ENCODE measurements at regions not wholly inside any gene's neighbourhood (a gene's known extent, or its start where the extent isn't known, plus 50 kb on each side); places are given as distances from the start of the nearest gene placed in this dataset.

GRCh38 chr2:5990086-5990485, 297.9 kb downstream of the SOX11 start:
- DNase-seq (ENCODE audit: low spot score): no peak

GRCh38 chr2:5991305-5991968, 299.3 kb downstream of the SOX11 start:
- no peak for DNase-seq (ENCODE audit: low spot score)

DNA sequence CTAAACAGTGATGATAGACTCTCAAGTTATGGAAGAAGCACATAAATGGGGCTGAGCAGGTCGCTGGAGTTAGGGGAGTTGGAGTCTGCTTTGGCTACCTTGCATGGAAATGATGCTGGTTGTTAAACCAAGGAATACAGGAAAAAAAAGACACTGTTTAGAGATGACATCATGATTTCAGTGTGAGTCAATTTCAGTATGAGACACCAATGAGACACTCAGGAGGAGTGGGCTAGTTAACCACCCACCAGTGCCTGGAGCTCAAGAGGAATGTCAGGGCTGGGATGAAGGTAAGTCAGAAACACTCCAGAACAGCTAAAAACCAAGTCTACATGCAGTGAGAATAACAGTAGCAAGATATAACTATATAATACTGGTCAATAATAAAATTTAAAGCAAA, 303.6 kb downstream of the SOX11 start:
- no peak for DNase-seq (ENCODE audit: low spot score)

DNA sequence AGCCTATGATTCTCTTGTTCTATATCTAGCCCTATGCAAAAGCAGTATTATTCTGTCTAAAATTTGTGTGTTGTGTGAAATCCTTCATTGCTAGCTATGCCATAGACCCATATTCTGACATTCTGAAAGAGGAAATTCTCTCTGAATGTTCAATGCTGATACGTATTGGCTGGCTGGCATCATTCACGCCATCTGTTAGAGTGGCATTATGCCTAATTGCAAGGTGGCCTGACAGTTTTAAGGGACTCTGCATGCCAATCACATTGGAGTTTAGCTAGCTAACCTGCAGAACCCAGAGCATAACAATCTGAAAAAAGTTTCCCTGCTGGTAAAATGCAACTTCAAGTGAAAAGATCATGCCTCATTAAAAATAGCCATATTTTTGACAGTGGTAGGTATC, 316.0 kb downstream of the SOX11 start:
- no peak for DNase-seq (ENCODE audit: low spot score)

DNA sequence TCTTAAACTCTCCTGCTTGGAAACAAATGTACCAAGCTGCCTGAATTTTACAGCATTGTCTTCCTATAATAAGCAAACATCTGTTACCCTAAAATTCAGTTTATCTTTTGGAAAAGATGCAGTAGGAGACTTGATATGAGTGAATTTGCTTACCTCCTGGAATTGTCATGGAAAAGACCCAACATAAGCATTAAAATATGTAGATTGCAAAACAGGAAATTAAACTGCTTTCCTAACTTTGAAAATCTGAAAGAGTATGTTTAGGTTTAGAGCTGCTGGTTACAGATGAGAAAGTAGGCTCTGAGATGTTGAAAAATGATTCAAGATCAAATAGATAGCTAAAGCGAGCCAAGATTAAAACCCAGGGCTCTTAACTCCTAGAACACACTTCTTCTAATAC, 316.5 kb downstream of the SOX11 start:
- no peak for DNase-seq (ENCODE audit: low spot score)

DNA sequence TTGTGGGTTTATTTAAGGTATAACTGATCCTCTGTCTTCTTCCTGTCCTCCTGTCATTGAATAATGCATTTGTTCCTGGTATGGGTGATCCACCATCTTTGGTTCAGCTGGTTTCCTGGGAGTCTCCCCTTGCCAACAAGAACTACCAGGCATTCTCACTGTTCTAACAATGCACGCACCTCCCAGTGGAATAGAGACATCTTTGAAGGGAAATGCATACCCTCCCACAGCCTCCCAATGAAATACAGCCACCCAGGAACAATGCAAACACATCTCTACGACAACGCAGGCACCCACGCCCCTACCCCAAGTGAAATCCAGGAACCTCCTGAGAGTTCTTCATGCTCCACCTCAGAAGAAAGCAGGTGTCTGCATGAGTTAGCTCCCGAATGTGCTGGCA, 318.0 kb downstream of the SOX11 start:
- DNase-seq (ENCODE audit: low spot score): no peak

- DNase-seq (ENCODE audit: low spot score): no peak
Measured at GRCh38 chr2:6011921-6012320, 319.7 kb downstream of the SOX11 start.

DNA sequence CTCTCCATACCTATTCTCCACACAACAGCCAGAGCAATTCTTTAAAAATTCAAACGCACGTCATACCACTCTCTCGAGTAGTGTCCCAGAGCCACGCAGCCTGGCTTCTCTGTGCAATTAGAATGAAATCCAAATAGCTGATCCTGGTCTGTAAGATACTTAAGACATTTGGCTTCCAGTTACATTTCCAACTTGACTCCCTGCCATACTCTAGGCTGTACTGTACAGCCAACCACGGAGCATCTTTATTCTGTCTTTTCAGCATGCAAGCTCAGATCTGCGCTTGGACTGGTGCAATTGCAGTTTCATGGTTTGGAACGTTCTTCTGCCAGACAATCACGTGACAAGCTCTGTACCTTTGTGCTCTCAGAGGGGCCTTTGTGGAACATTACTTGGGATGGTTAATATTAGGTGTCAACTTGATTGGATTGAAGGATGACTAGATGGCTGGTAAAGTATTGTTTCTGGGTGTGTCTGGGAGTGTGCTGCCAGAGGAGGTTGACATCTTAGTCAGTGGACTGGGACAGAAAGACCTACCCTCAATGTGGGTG, 325.6 kb downstream of the SOX11 start:
- no peak for DNase-seq (ENCODE audit: low spot score)

DNA sequence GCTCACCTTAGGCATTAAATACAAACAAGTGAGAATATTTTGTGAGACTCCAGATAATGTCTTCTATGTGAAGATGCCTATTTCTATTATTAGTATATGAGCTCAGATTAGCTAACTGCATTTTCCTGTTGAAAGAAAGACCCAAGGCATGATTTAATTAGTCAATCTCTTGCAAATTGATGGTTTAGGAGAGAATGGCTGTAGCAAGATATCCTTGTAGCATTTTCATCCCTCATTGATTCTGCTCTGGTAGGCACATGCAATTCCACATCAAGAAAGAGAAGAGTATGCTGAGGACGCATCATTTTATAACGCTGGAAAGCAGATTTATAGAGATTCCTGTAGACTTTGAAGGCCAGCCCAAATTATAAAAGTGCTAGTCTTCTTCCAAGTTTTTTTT, 332.0 kb downstream of the SOX11 start:
- no peak for DNase-seq (ENCODE audit: low spot score)

DNA sequence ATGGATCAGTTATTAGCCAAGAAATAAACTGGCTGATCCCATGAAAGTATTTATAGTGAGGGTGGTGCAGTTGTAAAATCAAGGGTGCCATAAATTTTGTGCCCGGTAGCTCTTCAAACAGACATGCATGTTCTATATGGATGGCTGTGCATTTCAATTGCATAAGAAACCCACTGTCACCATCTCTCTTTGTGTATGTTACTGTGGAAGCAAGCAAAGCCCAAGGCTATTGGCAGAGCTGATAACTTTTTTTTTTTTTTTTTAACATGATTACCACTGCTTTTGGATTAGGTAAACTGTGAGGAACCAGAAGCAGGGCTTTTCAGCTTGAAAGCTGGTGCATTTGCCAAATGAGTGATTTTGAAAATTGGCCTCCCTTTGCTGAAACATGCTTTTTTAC, 332.6 kb downstream of the SOX11 start:
- no peak for DNase-seq (ENCODE audit: low spot score)

DNA sequence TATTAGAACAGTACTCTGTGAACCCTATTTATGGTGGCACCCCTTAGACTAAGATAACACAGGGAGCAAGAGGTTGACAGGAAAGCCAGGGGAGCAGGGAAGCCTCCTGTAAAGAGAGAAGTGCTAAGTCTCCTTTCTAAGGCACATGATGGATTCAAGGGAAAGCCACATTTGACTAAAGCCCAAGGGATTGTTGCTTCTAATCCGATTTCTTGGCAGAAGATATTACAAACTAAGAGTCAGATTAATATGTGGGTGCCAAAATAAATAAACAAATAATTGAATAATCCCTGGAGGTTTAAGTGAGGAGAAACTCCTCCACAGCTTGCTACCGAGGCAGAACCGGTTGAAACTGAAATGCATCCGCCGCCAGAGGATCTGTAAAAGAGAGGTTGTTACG, 333.2 kb downstream of the SOX11 start:
- DNase-seq (ENCODE audit: low spot score): no peak

- no peak for DNase-seq (ENCODE audit: low spot score)
Measured at GRCh38 chr2:6027066-6027465, 334.9 kb downstream of the SOX11 start.

DNA sequence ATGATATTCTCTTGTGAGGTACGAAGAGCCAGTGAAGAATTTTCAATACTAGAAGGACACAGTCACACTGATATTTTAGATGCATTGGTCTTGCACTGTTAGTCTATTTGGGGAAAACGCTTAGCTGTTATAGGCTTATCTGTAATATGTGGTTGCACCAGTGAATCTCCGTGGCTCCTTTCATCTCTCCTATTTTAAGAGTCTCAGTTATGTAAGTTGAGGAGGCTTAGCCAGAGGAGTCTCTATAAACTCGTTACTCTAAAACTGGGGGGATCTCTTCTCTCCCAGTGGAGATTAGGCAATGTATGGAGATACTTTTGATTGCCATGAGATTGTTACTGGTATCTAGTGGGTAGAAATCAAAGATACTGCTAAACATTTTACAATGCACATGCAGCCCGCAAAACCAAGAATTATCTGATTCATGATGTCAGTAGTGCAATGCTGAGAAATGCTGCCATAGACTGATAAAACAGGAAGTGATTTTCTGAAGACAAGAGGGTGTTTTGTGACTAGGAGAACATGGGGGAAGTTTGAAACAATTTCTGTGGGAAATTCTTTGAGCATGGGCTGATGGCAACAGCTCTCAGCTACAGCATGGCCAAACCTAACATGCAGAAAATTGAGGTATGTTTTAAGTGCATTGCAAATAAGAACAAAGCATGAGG, 339.1 kb downstream of the SOX11 start:
- DNase-seq (ENCODE audit: low spot score): no peak

GRCh38 chr2:6036211-6036610, 344.0 kb downstream of the SOX11 start:
- no peak for DNase-seq (ENCODE audit: low spot score)

- DNase-seq (ENCODE audit: low spot score): no peak
Measured at GRCh38 chr2:6043238-6043637, 351.1 kb downstream of the SOX11 start.

GRCh38 chr2:6052649-6053048, 360.5 kb downstream of the SOX11 start:
- DNase-seq (ENCODE audit: low spot score): no peak

DNA sequence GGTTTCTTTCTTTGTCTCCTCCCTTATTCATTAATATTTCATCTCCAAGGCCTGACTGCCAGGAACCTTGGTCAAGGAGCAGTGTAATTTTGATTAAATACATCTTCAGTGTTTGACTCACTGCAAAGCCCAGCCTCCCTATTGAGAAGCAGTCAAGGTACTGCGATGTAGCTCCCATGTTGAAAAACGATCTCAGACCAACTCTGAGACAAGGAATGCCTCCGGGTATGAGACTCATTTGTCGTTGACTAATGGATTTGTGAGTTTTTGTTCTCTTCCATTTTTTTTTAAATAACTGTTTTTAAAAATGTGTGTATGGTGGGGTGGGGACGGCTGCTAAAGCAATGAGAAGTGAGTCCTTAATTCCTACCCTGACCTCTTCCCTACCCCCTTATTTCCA, 361.6 kb downstream of the SOX11 start:
- no peak for DNase-seq (ENCODE audit: low spot score)

DNA sequence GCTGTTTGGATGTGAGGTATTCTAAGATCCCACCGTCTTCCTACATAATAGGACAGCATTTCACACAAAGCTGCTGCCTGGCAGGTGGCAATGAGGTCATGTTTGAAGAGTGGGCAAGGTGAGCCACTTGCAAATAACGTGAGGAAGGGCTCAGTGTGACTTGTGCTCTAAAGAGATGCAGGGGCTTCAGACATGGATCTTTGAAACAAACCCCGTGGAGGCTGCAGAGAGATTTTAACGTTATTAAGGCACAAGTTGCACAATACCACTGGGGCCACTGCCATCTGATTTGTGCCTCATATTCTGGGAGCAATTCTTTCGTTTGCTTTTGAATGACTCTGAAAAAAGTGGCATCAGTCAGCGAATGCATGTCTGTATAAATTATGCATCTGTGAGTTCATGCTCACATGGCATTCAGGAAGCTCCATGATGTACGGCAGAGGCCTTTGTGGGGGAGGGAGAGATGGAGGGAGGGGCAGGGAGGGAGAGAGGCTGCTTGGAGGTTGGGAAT, 362.0 kb downstream of the SOX11 start:
- no peak for DNase-seq (ENCODE audit: low spot score)

DNA sequence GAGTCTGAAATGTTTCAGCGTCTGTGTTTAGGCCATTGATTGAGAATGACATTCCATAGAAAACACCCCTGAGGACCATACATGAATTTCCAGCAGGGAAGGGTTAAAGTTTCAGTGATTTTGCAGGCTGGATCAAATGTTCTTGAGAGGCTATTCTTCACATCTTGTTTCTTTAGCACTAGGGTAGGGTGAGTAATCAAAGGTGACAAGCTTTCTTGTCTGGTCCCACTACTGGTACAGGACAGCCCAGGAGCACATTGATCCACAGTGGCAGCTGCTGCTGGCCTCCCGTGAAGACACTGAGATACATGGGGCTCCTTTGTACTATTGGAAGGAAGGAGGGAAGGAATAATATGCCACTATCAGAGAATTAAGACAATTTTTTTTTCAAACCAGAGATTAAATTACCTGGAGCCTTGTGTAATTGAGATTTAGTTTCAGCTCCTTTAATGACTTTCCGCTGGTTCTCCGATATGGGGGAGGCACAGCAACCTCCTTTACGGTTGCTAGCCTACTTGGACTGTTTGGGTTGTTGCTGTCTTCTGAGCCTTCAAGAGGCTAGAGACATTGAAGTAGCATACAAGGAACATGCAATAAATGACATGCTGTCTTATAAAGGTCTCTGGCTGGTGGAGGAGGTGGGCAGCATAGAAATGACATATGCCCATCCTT, 368.9 kb downstream of the SOX11 start:
- no peak for DNase-seq (ENCODE audit: low spot score)

DNA sequence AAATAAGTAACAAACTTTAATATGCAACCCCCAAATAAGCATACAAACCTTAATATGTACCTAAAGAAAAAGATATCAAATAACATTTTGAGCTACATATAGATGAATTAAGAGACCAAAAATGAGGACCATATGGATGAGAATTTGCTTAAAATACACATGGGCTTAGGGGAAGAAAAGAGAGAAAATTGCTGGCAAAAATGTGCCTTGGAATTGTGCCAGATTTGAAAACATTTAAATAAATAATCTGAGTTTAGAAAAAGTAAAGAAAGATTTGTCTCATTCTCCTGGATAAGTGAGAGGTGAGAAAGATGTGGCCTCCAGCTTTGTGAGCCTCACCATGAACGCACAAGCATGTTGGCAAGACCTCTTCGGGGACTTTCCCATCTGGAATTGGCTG, 372.6 kb downstream of the SOX11 start:
- no peak for DNase-seq (ENCODE audit: low spot score)

GRCh38 chr2:6065703-6066102, 373.5 kb downstream of the SOX11 start:
- no peak for DNase-seq (ENCODE audit: low spot score)

- DNase-seq (ENCODE audit: low spot score): no peak
Measured at GRCh38 chr2:6067089-6067488, 374.9 kb downstream of the SOX11 start.

- DNase-seq (ENCODE audit: low spot score): no peak
Measured at GRCh38 chr2:6067806-6068205, 375.6 kb downstream of the SOX11 start.
